ENCODE measurements at regions not wholly inside any gene's neighbourhood (a gene's known extent, or its start where the extent isn't known, plus 50 kb on each side); places are given as distances from the start of the nearest gene placed in this dataset.

DNA sequence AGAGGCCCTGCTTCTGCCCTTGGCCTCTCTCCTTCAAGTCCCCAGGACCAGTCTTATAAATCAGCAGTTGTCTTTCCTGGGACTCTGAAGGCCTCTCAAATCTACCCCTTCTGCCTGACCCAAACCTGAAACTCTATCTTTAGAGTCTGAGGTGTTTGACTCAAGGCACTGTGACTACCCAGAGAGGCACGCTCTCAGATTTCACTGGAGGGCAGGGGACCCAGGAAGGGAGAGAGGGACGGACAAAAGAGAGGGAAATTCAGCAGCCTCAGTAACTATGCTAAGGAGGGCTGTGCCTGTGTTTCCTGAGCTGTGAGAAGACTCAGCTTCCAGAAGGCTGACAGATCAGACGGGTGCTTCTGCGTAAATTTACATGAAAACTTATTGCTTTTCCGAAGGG, 217.8 kb downstream of the HAUS1 start:
- TF ChIP-seq ZFX (IDR thresholded peaks at IDR 0.05) = no peak
- TF ChIP-seq, protein P1, sequence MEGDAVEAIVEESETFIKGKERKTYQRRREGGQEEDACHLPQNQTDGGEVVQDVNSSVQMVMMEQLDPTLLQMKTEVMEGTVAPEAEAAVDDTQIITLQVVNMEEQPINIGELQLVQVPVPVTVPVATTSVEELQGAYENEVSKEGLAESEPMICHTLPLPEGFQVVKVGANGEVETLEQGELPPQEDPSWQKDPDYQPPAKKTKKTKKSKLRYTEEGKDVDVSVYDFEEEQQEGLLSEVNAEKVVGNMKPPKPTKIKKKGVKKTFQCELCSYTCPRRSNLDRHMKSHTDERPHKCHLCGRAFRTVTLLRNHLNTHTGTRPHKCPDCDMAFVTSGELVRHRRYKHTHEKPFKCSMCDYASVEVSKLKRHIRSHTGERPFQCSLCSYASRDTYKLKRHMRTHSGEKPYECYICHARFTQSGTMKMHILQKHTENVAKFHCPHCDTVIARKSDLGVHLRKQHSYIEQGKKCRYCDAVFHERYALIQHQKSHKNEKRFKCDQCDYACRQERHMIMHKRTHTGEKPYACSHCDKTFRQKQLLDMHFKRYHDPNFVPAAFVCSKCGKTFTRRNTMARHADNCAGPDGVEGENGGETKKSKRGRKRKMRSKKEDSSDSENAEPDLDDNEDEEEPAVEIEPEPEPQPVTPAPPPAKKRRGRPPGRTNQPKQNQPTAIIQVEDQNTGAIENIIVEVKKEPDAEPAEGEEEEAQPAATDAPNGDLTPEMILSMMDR (conservative IDR thresholded peaks at IDR 0.05) = no peak
- H3K27ac ChIP-seq = no peak overlapping the region

DNA sequence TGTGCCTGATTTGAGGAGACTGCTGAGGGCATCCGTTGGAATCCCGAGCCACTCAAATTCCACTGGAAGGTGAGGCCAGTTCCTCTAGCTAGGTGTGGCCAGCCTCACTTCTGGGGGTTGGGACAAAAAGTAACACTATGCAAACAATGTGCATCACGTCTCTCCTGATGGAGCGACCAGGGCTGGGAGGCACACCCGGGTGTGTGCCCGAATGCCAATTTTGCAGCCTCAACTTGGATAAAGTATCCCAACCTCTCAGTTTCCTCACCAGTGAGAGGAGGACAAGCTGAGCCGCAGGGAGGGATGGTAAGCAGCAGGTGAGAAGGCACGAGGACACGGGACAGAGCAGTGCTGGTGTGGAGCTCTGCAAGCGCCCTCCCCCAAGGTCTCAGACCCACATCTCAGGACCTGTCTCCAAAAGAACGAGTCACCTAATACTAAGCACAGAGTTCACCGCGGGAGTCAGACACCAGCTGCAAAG, 218.3 kb downstream of the HAUS1 start:
- no peak for TF ChIP-seq ZFX (IDR thresholded peaks at IDR 0.05)
- TF ChIP-seq, protein P1 (conservative IDR thresholded peaks at IDR 0.05) = no peak
- H3K27ac ChIP-seq = no peak overlapping the region

DNA sequence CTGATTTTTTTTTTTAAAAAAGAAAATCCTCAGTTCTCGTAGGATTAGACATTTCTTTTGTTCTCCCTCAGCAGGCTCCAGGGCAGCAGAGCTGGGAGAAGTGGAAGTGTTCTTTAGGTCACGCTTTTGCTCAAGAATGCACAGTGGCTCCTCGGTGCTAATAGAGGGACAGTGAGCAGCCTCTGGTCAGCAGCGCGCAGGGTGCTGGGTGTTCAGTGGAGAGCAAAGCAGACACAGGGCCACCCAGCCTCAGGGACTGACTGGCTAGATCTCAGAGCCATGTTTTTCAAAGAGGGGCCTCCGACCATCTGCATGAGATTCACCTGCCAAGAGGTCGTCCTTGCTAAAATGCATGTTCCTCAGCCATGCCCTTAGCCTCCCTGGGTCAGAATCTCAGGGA, 218.8 kb downstream of the HAUS1 start:
- TF ChIP-seq ZFX (IDR thresholded peaks at IDR 0.05) = no peak
- TF ChIP-seq, protein P1 (conservative IDR thresholded peaks at IDR 0.05) = no peak

GRCh38 chr18:46324087-46324955, 220.1 kb downstream of the HAUS1 start:
- TF ChIP-seq, protein P1 (conservative IDR thresholded peaks at IDR 0.05) = no peak
- TF ChIP-seq ZFX (IDR thresholded peaks at IDR 0.05) = no peak
- H3K27ac ChIP-seq = no peak overlapping the region

More for the DNA sequence above, 218.8 kb downstream of the HAUS1 start:
- H3K27ac ChIP-seq = no peak overlapping the region

DNA sequence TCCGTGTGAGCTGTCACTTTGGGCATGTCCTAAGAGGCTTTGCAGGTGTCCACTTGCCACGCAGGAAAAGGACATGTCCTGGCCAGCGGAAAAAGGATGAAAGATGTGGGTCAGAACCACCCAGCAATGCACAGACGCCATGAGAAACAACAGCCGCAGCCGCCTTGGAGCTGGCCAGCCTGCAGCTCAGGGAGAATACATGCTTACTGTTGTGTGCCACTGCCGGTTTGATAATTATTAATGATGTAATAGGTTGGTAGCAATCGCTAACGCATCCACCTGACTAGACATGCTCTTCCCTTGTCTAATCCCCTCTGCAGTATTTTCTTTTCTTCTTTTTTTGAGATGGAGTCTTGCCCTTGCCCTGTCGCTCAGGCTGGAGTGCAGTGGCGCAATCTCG, 221.7 kb downstream of the HAUS1 start:
- H3K27ac ChIP-seq = no peak overlapping the region
- TF ChIP-seq, protein P1 (conservative IDR thresholded peaks at IDR 0.05) = no peak
- no peak for TF ChIP-seq ZFX (IDR thresholded peaks at IDR 0.05)

GRCh38 chr18:46329736-46330246, 225.6 kb downstream of the HAUS1 start:
- H3K27ac ChIP-seq = no peak overlapping the region
- no peak for TF ChIP-seq ZFX (IDR thresholded peaks at IDR 0.05)
- TF ChIP-seq, protein P1 (conservative IDR thresholded peaks at IDR 0.05) = no peak

DNA sequence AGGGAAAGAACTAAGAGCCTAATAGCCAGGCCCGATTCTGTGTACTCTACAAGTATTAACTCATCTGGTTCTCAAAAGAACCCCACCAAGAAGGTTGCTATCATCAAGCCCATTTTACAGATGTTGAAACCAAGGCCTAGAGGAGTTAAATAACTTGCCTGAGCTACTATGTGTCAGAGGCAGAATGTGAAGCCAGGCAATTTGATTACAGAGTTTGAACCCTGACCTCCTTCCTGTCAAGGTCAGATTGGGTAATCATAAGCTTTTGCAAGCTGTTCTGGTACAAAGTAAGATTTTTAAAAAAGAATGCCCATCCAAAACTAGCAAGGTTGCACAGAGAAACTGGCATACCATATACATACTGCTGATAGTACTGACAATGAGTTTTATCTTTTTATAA, 227.1 kb downstream of the HAUS1 start:
- TF ChIP-seq ZFX (IDR thresholded peaks at IDR 0.05) = no peak
- TF ChIP-seq, protein P1 (conservative IDR thresholded peaks at IDR 0.05) = no peak
- H3K27ac ChIP-seq = no peak overlapping the region

Measured in C4-2B (cell line).